Astrocyte (in vitro differentiated cells and primary cell): ENCODE measurements at regions not wholly inside any gene's neighbourhood (a gene's known extent, or its start where the extent isn't known, plus 50 kb on each side); places are given as distances from the start of the nearest gene placed in this dataset.

Source experiments
- EZH2 ChIP-seq: IDR thresholded peaks from 2 replicates; pipeline ENCODE4 v1.6.1; 2012; ENCODE audit warnings: mild to moderate bottlenecking, low read length, inconsistent platforms; ENCODE audit not compliant: insufficient read depth
- TF ChIP-seq, protein P1 (sequence below): IDR thresholded peaks from 2 replicates; pipeline ENCODE4 v1.5.1; 2011; ENCODE audit warnings: low read depth, mild to moderate bottlenecking, inconsistent platforms, low read length, moderate library complexity; ENCODE audit not compliant: insufficient read depth

DNA sequence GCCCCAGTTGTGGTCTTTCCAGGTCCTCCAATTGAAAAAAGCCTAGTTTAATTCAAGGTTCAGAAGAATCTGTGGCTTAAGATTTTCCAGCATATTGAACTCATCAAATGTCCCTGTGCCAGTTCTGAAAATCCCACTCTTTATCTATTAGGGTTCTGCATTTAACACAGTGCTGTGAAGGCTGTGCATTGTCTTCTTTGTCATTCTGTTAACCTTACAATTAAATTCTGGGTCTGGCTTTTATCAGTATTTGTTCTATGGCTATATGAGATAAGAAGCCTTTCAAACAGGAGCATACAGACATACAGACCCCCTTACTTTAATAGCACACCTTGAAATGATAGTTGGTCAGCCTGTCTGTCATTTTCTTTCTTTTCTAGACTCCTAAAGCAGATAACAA lies 362.1 kb upstream of the DACH1 start:
- no peak for TF ChIP-seq EZH2
- TF ChIP-seq, protein P1, sequence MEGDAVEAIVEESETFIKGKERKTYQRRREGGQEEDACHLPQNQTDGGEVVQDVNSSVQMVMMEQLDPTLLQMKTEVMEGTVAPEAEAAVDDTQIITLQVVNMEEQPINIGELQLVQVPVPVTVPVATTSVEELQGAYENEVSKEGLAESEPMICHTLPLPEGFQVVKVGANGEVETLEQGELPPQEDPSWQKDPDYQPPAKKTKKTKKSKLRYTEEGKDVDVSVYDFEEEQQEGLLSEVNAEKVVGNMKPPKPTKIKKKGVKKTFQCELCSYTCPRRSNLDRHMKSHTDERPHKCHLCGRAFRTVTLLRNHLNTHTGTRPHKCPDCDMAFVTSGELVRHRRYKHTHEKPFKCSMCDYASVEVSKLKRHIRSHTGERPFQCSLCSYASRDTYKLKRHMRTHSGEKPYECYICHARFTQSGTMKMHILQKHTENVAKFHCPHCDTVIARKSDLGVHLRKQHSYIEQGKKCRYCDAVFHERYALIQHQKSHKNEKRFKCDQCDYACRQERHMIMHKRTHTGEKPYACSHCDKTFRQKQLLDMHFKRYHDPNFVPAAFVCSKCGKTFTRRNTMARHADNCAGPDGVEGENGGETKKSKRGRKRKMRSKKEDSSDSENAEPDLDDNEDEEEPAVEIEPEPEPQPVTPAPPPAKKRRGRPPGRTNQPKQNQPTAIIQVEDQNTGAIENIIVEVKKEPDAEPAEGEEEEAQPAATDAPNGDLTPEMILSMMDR, result no peak
